ENCODE measurements at regions not wholly inside any gene's neighbourhood (a gene's known extent, or its start where the extent isn't known, plus 50 kb on each side); places are given as distances from the start of the nearest gene placed in this dataset.

DNA sequence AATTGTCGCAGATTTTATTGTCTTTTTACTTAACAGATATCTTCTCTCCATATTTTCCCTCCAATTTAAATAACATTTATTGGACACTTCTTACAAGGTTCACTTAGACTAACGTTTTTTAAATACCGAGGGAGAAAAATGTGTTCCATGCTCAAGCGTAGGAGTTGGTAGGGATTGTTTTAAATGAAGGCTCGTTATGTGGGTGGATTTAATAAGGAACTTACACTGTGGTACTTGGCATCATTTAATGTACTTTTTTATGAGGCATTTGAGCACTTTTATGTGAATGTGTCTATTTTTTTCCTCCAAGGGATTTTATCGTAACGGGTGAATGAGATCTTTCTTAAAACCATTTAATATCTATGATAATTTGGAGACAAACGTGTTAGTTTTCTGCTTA, 125.0 kb upstream of the MTHFD1L start:
- TF ChIP-seq ZNF274 (IDR thresholded peaks at IDR 0.05; ENCODE audit: low read depth, low read length): no peak
- Histone ChIP-seq H3K27me3 (ENCODE audit: insufficient read depth, insufficient read length) (no peaks in the 10 kb centered on the region), H3K4me1 (ENCODE audit: insufficient read depth, insufficient read length) (peaks cover 2% of the 10 kb centered on the region), H3K9ac (ENCODE audit: insufficient read length, low read depth) (no peak overlapping the region), H3K9me3 (ENCODE audit: insufficient read depth, low read length) (no peaks in the 10 kb centered on the region), H3K36me3 (ENCODE audit: insufficient read depth, insufficient read length, low read length) (no peaks in the 10 kb centered on the region), H3K4me3 (ENCODE audit: insufficient read length, low read depth) (no peak overlapping the region)
- DNase-seq (ENCODE audit: low read depth, low spot score): no peak

DNA sequence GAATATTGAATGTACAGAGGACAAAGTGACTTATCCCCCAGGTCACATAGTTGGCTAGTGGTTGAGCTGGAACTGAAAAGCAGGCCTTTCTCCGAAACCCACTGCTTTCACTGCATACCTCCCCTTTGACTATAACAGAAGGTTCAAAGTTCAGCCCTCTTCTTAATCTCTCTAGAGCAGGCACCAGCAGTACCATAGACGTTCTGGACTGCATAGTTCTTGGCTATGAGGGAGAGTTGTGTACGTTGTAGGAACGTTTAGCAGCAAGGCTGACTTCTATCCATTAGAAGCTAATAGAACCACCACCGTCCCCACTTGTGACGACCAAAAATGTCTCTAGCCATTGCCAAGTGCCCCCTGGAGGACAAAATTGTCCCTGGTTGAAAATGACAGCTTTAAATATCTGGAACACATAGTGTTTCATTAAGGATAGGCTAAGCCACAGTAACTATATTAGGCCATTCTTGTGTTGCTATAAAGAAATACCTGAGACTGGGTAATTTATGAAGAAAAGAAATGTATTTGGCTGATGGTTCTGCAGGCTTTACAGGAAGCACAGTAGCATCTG, 123.8 kb upstream of the MTHFD1L start:
- Histone ChIP-seq H3K4me3 (ENCODE audit: insufficient read length, low read depth) (no peak overlapping the region), H3K9me3 (ENCODE audit: insufficient read depth, low read length) (no peaks in the 10 kb centered on the region), H3K36me3 (ENCODE audit: insufficient read depth, insufficient read length, low read length) (no peaks in the 10 kb centered on the region), H3K9ac (ENCODE audit: insufficient read length, low read depth) (no peak overlapping the region), H3K27me3 (ENCODE audit: insufficient read depth, insufficient read length) (no peaks in the 10 kb centered on the region), H3K4me1 (ENCODE audit: insufficient read depth, insufficient read length) (peaks cover 2% of the 10 kb centered on the region)
- TF ChIP-seq ZNF274 (IDR thresholded peaks at IDR 0.05; ENCODE audit: low read depth, low read length): no peak
- TF ChIP-seq SUZ12 (IDR thresholded peaks at IDR 0.05; ENCODE audit: extremely low read depth, insufficient read depth, insufficient read length): no peak
- no peak for TF ChIP-seq YY1 (IDR thresholded peaks at IDR 0.05; ENCODE audit: insufficient read depth, insufficient read length)
- DNase-seq (ENCODE audit: low read depth, low spot score): no peak

DNA sequence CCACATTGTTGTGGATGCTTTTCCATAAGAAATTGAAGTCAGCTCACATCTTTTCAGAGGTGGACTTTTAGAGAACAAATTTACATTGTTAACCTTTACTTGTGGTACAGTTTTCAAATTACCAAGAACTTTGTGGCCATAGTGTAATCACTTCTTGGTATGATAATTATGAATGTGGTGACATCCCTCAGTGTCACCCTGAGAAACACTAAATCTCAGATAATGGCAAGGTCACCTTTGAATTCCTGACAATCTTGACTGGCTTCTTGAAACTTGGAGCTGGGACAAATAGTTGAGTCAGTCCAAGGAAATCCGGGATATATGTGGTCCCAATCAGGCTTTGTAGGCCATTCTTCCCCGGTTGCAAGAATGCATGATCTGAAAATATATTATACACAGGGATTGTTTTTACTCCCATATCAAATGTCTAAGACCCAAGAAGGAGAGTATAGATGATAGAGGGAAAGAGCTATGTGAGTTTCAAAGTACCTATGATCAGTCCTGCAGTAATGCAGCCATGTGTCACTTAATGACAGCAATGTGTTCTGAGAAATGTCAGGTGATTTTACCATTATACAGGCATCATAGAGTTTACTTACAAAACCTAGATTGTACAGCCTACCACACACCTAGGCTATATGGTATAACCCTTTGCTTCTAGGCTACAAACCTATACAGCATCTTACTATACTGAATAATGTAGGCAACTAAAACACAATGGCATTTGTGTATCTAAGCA, 120.8 kb upstream of the MTHFD1L start:
- Histone ChIP-seq H3K9ac (ENCODE audit: insufficient read length, low read depth) (no peak overlapping the region), H3K27me3 (ENCODE audit: insufficient read depth, insufficient read length) (no peaks in the 10 kb centered on the region), H3K4me3 (ENCODE audit: insufficient read length, low read depth) (no peak overlapping the region), H3K9me3 (ENCODE audit: insufficient read depth, low read length) (no peaks in the 10 kb centered on the region), H3K36me3 (ENCODE audit: insufficient read depth, insufficient read length, low read length) (no peaks in the 10 kb centered on the region), H3K4me1 (ENCODE audit: insufficient read depth, insufficient read length) (peaks cover 2% of the 10 kb centered on the region)
- DNase-seq (ENCODE audit: low read depth, low spot score): no peak
- TF ChIP-seq ZNF274 (IDR thresholded peaks at IDR 0.05; ENCODE audit: low read depth, low read length) (no peak), YY1 (IDR thresholded peaks at IDR 0.05; ENCODE audit: insufficient read depth, insufficient read length) (no peak), SUZ12 (IDR thresholded peaks at IDR 0.05; ENCODE audit: extremely low read depth, insufficient read depth, insufficient read length) (no peak)

DNA sequence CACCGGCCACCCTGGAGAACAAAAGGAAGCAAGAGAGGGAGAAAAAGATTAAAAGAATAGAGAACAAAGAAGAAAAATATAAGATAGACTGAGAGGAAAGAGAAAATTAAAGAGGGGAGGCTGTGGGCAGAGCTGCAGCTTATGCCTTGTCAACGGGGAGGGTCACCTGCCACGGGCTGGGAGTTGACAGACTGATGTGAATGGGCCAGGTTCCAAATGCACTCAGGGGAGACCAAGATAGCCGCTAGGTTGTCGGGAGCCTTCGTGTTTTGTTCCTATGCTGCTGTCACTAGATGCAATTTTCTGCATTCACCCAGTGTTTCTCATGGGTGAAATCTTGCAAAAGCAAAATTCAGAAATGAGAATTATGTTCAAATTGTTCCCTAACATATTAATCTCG, 119.6 kb upstream of the MTHFD1L start:
- H3K36me3 ChIP-seq (ENCODE audit: insufficient read depth, insufficient read length, low read length): no peaks in the 10 kb centered on the region
- TF ChIP-seq ZNF274 (IDR thresholded peaks at IDR 0.05; ENCODE audit: low read depth, low read length) (no peak), SUZ12 (IDR thresholded peaks at IDR 0.05; ENCODE audit: extremely low read depth, insufficient read depth, insufficient read length) (no peak), YY1 (IDR thresholded peaks at IDR 0.05; ENCODE audit: insufficient read depth, insufficient read length) (no peak)
- no peaks in the 10 kb centered on the region for H3K27me3 ChIP-seq (ENCODE audit: insufficient read depth, insufficient read length)
- DNase-seq (ENCODE audit: low read depth, low spot score): no peak
- no peak overlapping the region for H3K9ac ChIP-seq (ENCODE audit: insufficient read length, low read depth)
- H3K4me1 ChIP-seq (ENCODE audit: insufficient read depth, insufficient read length): no peaks in the 10 kb centered on the region
- no peak overlapping the region for H3K4me3 ChIP-seq (ENCODE audit: insufficient read length, low read depth)
- no peaks in the 10 kb centered on the region for H3K9me3 ChIP-seq (ENCODE audit: insufficient read depth, low read length)

DNA sequence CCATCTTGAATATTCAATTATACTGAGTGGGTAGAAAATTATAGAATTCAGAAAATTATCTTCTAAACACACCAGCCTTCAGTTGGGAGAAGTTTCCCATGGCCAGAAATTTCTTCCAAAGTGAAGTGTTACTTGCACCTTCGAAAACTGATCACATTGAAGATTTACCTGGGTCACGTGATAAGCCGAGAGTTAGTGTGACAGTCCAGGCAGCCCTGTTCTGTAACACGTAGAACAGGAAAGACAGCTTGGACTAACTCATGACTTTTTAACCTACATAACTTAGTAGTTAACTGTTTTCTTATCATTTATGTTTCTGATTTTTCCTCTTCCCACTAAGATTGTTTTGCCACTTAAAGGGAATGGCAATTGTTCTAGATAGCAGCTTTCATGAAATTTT, 118.3 kb upstream of the MTHFD1L start:
- H3K36me3 ChIP-seq (ENCODE audit: insufficient read depth, insufficient read length, low read length): no peaks in the 10 kb centered on the region
- H3K4me3 ChIP-seq (ENCODE audit: insufficient read length, low read depth): no peak overlapping the region
- no peak for DNase-seq (ENCODE audit: low read depth, low spot score)
- H3K9me3 ChIP-seq (ENCODE audit: insufficient read depth, low read length): no peaks in the 10 kb centered on the region
- no peak overlapping the region for H3K9ac ChIP-seq (ENCODE audit: insufficient read length, low read depth)
- no peak for TF ChIP-seq SUZ12 (IDR thresholded peaks at IDR 0.05; ENCODE audit: extremely low read depth, insufficient read depth, insufficient read length)
- no peak for TF ChIP-seq ZNF274 (IDR thresholded peaks at IDR 0.05; ENCODE audit: low read depth, low read length)
- no peak for TF ChIP-seq YY1 (IDR thresholded peaks at IDR 0.05; ENCODE audit: insufficient read depth, insufficient read length)
- no peaks in the 10 kb centered on the region for H3K27me3 ChIP-seq (ENCODE audit: insufficient read depth, insufficient read length)
- H3K4me1 ChIP-seq (ENCODE audit: insufficient read depth, insufficient read length): peaks cover 2% of the 10 kb centered on the region

DNA sequence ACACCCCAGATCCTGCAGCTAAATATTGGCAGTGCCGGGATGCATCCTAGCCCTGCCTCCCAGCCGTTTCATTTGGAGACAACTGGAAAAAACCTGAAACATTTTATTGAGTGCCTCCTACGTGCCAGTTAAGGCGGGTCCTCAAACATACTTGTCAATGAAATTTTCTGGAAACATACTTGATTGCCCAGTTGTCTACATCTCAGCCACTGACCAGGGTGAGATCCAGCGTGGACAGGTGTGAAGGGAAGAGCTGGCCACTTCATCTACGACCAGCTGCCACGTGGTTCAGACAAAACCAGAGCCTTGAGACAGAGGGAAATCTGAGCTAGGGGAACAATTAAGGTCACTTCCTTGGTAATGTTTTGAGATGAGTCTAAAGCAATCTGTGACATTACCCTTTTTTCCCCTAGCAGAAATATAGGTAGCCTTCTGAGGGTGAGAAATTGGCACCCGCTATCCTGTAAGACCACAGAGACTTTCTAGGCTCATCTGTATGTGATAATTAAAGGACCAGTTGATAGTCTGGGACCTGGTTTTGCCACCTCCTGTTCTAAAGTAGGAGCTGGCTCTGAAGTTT, 116.3 kb upstream of the MTHFD1L start:
- Histone ChIP-seq H3K9ac (ENCODE audit: insufficient read length, low read depth) (no peak overlapping the region), H3K4me1 (ENCODE audit: insufficient read depth, insufficient read length) (peaks cover 2% of the 10 kb centered on the region), H3K27me3 (ENCODE audit: insufficient read depth, insufficient read length) (no peaks in the 10 kb centered on the region), H3K36me3 (ENCODE audit: insufficient read depth, insufficient read length, low read length) (no peaks in the 10 kb centered on the region), H3K4me3 (ENCODE audit: insufficient read length, low read depth) (no peak overlapping the region), H3K9me3 (ENCODE audit: insufficient read depth, low read length) (no peaks in the 10 kb centered on the region)
- TF ChIP-seq YY1 (IDR thresholded peaks at IDR 0.05; ENCODE audit: insufficient read depth, insufficient read length) (no peak), ZNF274 (IDR thresholded peaks at IDR 0.05; ENCODE audit: low read depth, low read length) (no peak), SUZ12 (IDR thresholded peaks at IDR 0.05; ENCODE audit: extremely low read depth, insufficient read depth, insufficient read length) (no peak)
- no peak for DNase-seq (ENCODE audit: low read depth, low spot score)

DNA sequence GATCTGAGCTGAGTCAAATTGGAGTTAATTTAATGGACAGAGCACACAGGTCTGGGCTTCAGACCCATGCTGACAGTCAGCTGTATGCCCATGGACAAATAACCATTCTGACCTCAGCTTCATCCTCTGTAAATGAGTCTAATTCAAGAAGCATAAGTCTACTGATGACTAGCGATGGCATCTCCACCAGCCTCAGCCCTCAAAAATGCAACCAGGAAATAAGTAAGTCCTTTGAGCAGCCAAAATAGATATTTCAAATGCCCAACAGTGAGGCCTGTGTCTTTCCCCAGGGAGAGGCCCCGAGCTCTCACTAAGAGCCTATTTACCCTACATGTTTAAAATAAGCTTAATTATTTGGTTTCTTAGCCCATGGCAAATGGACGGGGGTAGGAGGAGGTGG, 114.2 kb upstream of the MTHFD1L start:
- H3K27me3 ChIP-seq (ENCODE audit: insufficient read depth, insufficient read length): no peaks in the 10 kb centered on the region
- H3K4me1 ChIP-seq (ENCODE audit: insufficient read depth, insufficient read length): peaks cover 5% of the 10 kb centered on the region
- DNase-seq (ENCODE audit: low read depth, low spot score): no peak
- no peak overlapping the region for H3K9ac ChIP-seq (ENCODE audit: insufficient read length, low read depth)
- H3K4me3 ChIP-seq (ENCODE audit: insufficient read length, low read depth): no peak overlapping the region
- no peaks in the 10 kb centered on the region for H3K36me3 ChIP-seq (ENCODE audit: insufficient read depth, insufficient read length, low read length)
- no peaks in the 10 kb centered on the region for H3K9me3 ChIP-seq (ENCODE audit: insufficient read depth, low read length)
- TF ChIP-seq SUZ12 (IDR thresholded peaks at IDR 0.05; ENCODE audit: extremely low read depth, insufficient read depth, insufficient read length): no peak
- TF ChIP-seq ZNF274 (IDR thresholded peaks at IDR 0.05; ENCODE audit: low read depth, low read length): no peak
- no peak for TF ChIP-seq YY1 (IDR thresholded peaks at IDR 0.05; ENCODE audit: insufficient read depth, insufficient read length)
